GM23338 (cell line): ENCODE measurements at regions not wholly inside any gene's neighbourhood (a gene's known extent, or its start where the extent isn't known, plus 50 kb on each side); places are given as distances from the start of the nearest gene placed in this dataset.

ENCODE experiments used
- ATAC-seq: fragments of 200-7000 bp; cut with Tn5 transposase; 3 replicates; pipeline ENCODE4 v1.9.1; 2020
- DNase-seq: peaks from one replicate; pipeline ENCODE4 v3.0.0-alpha.2; 2015; ENCODE audit warnings: low spot score
- H2AFZ ChIP-seq: fragments of 200-600 bp; sonication (generic); 2 replicates; pipeline ENCODE4 v1.8.0; 2016; ENCODE audit warnings: antibody characterized with exemption, mild to moderate bottlenecking, moderate library complexity
- H3F3A ChIP-seq: fragments of 200-600 bp; sonication (generic); replicated peaks from 2 replicates; pipeline ENCODE4 v1.8.0; 2017; ENCODE audit warnings: antibody characterized with exemption, mixed run types, low read depth
- H3K27ac ChIP-seq: fragments of 200-600 bp; sonication (generic); 2 replicates; pipeline ENCODE4 v1.6.1; 2016; ENCODE audit warnings: low read depth
- H3K27me3 ChIP-seq: fragments of 200-600 bp; sonication (generic); 2 replicates; pipeline ENCODE4 v1.8.0; 2016; ENCODE audit warnings: mild to moderate bottlenecking, mixed run types, moderate library complexity; ENCODE audit not compliant: insufficient read depth
- H3K36me3 ChIP-seq: fragments of 200-600 bp; sonication (generic); 2 replicates; pipeline ENCODE4 v1.8.0; 2016; ENCODE audit warnings: mild to moderate bottlenecking; ENCODE audit not compliant: insufficient read depth
- H3K4me1 ChIP-seq: fragments of 200-600 bp; sonication (generic); 2 replicates; pipeline ENCODE4 v1.8.0; 2016; ENCODE audit warnings: mild to moderate bottlenecking, moderate library complexity; ENCODE audit not compliant: insufficient read depth
- H3K4me2 ChIP-seq: fragments of 200-600 bp; sonication (generic); 2 replicates; pipeline ENCODE4 v1.7.1; 2017; ENCODE audit warnings: mixed run types
- H3K4me3 ChIP-seq: fragments of 200-600 bp; sonication (generic); 2 replicates; pipeline ENCODE4 v1.6.1; 2016; ENCODE audit warnings: mixed run types
- H3K79me2 ChIP-seq: fragments of 200-600 bp; sonication (generic); replicated peaks from 2 replicates; pipeline ENCODE4 v1.8.0; 2017; ENCODE audit warnings: mild to moderate bottlenecking; ENCODE audit not compliant: insufficient read depth
- H3K9me2 ChIP-seq: fragments of 200-600 bp; sonication (generic); 2 replicates; pipeline ENCODE4 v1.8.0; 2017; ENCODE audit not compliant: insufficient read depth
- H4K20me1 ChIP-seq: fragments of 200-600 bp; sonication (generic); replicated peaks from 2 replicates; pipeline ENCODE4 v1.8.0; 2017; ENCODE audit warnings: mild to moderate bottlenecking; ENCODE audit not compliant: insufficient read depth
- H3K27ac Mint-ChIP-seq: 2 replicates; pipeline ENCODE4 v1.8.0; 2020; ENCODE audit warnings: inconsistent platforms, mild to moderate bottlenecking, moderate library complexity, mixed read lengths
- H3K27me3 Mint-ChIP-seq: 3 replicates; pipeline ENCODE4 v1.8.0; 2022; ENCODE audit warnings: low read depth, mild to moderate bottlenecking, moderate library complexity, mixed read lengths, inconsistent platforms; ENCODE audit not compliant: insufficient read depth, poor library complexity
- H3K36me3 Mint-ChIP-seq: 3 replicates; pipeline ENCODE4 v1.8.0; 2021; ENCODE audit warnings: low read depth, mild to moderate bottlenecking, inconsistent platforms, moderate library complexity, mixed read lengths
- H3K4me1 Mint-ChIP-seq: 3 replicates; pipeline ENCODE4 v1.8.0; 2020; ENCODE audit warnings: mild to moderate bottlenecking, inconsistent platforms, mixed read lengths
- H3K4me3 Mint-ChIP-seq: 3 replicates; pipeline ENCODE4 v1.8.0; 2021; ENCODE audit warnings: moderate library complexity, mild to moderate bottlenecking, inconsistent platforms, mixed read lengths
- H3K9me3 Mint-ChIP-seq: 3 replicates; pipeline ENCODE4 v1.8.0; 2020; ENCODE audit warnings: moderate library complexity, mild to moderate bottlenecking, inconsistent platforms, mixed read lengths
- CREB1 ChIP-seq: fragments of 250-450 bp; sonication (Bioruptor Pico); IDR thresholded peaks from 2 replicates; pipeline ENCODE4 v1.5.0; 2020; ENCODE audit warnings: low read depth, mild to moderate bottlenecking, moderate library complexity
- CTCF ChIP-seq, 2 experiments: fragments of 200-600 bp in 1 of 2; sonication (generic) in 1 of 2; conservative IDR thresholded peaks; 2 replicates each; pipeline versions ENCODE4 v1.5.1 to v1.6.1; 2016 to 2017; ENCODE audit warnings: antibody characterized with exemption in 2 of 2, low read depth in 2 of 2, mild to moderate bottlenecking in 2 of 2, moderate library complexity in 1 of 2
- ETS1 ChIP-seq: IDR thresholded peaks from 2 replicates; pipeline ENCODE4 v1.6.1; 2016; ENCODE audit warnings: antibody characterized with exemption
- EZH2phosphoT487 ChIP-seq: fragments of 200-600 bp; sonication (generic); IDR thresholded peaks from one replicate; pipeline ENCODE4 v1.8.1; 2018; ENCODE audit warnings: antibody characterized with exemption; ENCODE audit not compliant: unreplicated experiment
- ZNF331 ChIP-seq: fragments of 250-450 bp; sonication (Bioruptor Pico); IDR thresholded peaks from 2 replicates; pipeline ENCODE4 v1.5.0; 2020; ENCODE audit warnings: low read depth, mild to moderate bottlenecking, moderate library complexity
- ZNF462 ChIP-seq: fragments of 250-450 bp; sonication (Bioruptor Pico); IDR thresholded peaks from 2 replicates; pipeline ENCODE4 v1.5.0; 2020; ENCODE audit warnings: mild to moderate bottlenecking, moderate library complexity
- TF ChIP-seq, protein P1 (sequence below): IDR thresholded peaks from one replicate; pipeline ENCODE4 v1.6.1; 2018; ENCODE audit warnings: antibody characterized with exemption; ENCODE audit not compliant: unreplicated experiment

GRCh38 chr13:107977071-107977574 is 238.2 kb downstream of the LIG4 start (continued):
- TF ChIP-seq CTCF (conservative IDR thresholded peaks at IDR 0.05; ENCODE audit: low read depth in 2 of 2) (no peak), ETS1 (no peak)

DNA sequence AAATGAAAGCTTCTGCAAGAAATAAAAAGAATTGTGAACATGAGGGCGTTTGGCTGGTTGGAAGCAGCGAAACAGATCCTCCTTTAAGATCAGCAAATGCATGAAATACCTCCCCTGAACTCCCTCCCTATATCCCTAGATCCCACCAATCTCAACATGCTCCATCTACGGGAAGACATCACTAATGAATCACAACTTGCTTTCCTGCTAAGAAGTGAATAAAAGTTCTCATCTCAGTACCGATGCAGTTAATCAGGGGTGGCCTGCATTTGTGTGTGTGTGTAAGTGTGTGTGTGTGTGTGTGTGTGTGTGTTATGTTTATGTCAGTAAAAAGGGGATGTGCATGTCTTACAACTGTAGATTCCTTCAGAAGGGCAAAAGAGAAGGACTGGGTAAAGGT is 238.7 kb downstream of the LIG4 start:
- Mint-ChIP-seq H3K27me3 (no peaks in the 10 kb centered on the region), H3K4me3 (no peak overlapping the region), H3K9me3 (no peaks in the 10 kb centered on the region), H3K4me1 (no peaks in the 10 kb centered on the region; the same call in 2 of the 3 replicates), H3K27ac (no peak overlapping the region), H3K36me3 (no peaks in the 10 kb centered on the region)
- Histone ChIP-seq H3K27ac (no peak overlapping the region), H3K9me2 (no peaks in the 10 kb centered on the region), H3K4me1 (no peaks in the 10 kb centered on the region), H3K4me3 (no peak overlapping the region), H3K27me3 (no peaks in the 10 kb centered on the region), H3F3A (no peaks in the 10 kb centered on the region), H3K4me2 (no peak overlapping the region), H3K36me3 (no peaks in the 10 kb centered on the region), H2AFZ (no peak overlapping the region), H3K79me2 (no peaks in the 10 kb centered on the region), H4K20me1 (no peaks in the 10 kb centered on the region)
- no peak for TF ChIP-seq ZNF462 (CRISPR knock-in tag)
- TF ChIP-seq, protein P1, sequence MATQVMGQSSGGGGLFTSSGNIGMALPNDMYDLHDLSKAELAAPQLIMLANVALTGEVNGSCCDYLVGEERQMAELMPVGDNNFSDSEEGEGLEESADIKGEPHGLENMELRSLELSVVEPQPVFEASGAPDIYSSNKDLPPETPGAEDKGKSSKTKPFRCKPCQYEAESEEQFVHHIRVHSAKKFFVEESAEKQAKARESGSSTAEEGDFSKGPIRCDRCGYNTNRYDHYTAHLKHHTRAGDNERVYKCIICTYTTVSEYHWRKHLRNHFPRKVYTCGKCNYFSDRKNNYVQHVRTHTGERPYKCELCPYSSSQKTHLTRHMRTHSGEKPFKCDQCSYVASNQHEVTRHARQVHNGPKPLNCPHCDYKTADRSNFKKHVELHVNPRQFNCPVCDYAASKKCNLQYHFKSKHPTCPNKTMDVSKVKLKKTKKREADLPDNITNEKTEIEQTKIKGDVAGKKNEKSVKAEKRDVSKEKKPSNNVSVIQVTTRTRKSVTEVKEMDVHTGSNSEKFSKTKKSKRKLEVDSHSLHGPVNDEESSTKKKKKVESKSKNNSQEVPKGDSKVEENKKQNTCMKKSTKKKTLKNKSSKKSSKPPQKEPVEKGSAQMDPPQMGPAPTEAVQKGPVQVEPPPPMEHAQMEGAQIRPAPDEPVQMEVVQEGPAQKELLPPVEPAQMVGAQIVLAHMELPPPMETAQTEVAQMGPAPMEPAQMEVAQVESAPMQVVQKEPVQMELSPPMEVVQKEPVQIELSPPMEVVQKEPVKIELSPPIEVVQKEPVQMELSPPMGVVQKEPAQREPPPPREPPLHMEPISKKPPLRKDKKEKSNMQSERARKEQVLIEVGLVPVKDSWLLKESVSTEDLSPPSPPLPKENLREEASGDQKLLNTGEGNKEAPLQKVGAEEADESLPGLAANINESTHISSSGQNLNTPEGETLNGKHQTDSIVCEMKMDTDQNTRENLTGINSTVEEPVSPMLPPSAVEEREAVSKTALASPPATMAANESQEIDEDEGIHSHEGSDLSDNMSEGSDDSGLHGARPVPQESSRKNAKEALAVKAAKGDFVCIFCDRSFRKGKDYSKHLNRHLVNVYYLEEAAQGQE: no peak
- no peak for TF ChIP-seq ZNF331
- TF ChIP-seq EZH2phosphoT487: no peak
- TF ChIP-seq CREB1 (CRISPR knock-in tag): no peak
- ATAC-seq (no peak), DNase-seq (no peak)
